GM19468 (cell line): ENCODE measurements at regions not wholly inside any gene's neighbourhood (a gene's known extent, or its start where the extent isn't known, plus 50 kb on each side); places are given as distances from the start of the nearest gene placed in this dataset.
"Not testable (repeated sequence)": the region's sequence is repeated elsewhere in the genome, so short reads cannot be mapped to it uniquely, and the experiment has no call there.

Experiments used
- ATAC-seq: cut with Tn5 transposase; IDR thresholded peaks from one replicate; pipeline ENCODE4 v1.9.1; 2021; ENCODE audit warnings: mild to moderate bottlenecking, moderate library complexity, moderate number of reproducible peaks; ENCODE audit not compliant: unreplicated experiment; ENCODE audit errors: extremely low read depth

DNA sequence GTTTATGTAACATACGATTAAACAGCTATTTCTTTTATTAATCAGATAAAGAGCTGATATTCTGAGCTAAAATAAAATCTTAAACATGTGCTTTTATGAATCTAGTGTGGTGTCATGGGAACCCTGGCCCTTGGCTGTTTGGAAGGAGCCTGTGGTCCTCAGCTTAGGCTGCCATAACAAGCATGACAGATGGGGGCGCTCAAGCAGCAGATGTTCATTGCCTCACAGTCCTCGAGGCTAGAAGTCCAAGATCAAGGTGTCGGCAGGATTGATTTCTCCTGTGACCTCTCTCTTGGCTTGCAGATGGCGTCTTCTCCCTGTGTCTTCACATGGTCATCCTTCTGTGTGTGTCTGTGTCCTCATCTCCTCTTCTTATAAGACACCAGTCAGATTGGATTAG is 448.2 kb downstream of the GADD45G start:
- ATAC-seq = no peak

GRCh38 chr9:90054810-90055209 is 450.0 kb downstream of the GADD45G start:
- no peak for ATAC-seq

- ATAC-seq = no peak
Observed at GRCh38 chr9:90055226-90055625, 450.4 kb downstream of the GADD45G start.

DNA sequence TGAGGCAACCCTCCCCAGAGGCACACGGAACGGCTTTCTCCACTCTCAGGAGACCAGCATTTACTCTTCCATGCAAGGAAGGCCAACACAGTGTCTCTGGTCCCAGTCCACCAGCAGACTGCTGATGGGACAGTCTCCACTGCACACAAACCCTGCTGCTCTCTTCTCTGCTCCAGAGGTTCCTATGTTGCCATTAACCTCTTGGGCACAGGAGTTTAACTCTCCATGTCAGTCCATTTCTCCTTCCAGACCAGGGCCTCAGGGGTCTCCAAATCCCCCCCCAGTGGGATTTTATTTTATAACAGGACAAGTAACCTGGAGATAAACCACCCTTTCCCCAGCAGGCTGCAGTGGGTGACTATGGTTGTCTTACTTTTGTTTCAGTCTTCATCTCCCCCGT is 452.5 kb downstream of the GADD45G start:
- ATAC-seq = no peak

DNA sequence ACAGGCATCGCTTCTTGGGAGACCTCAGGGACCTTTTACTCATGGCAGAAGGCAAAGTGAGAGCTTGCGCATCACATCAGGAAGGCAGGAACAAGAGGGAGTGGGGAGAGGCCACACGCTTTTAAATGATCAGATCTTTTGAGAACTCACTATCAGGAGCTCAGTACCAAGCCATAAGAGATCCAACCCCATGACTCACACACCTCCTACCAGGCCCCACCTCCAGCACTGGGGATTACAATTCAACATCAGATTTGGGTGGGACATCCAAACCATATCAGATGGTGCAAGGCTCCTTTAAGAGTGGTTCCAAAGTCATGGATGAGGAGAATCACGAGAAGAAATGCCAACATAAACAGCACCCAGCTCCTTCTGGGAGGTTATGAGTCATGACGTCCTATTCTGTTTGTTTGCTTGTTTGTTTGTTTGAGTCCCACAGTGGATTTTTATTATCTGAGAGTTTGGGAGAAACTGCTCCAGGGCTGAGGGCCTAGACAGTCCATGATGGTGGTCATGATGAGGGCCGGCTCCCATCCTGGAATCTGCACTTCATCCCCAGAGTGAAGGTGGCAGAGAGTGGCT is 453.5 kb downstream of the GADD45G start:
- ATAC-seq = no peak

DNA sequence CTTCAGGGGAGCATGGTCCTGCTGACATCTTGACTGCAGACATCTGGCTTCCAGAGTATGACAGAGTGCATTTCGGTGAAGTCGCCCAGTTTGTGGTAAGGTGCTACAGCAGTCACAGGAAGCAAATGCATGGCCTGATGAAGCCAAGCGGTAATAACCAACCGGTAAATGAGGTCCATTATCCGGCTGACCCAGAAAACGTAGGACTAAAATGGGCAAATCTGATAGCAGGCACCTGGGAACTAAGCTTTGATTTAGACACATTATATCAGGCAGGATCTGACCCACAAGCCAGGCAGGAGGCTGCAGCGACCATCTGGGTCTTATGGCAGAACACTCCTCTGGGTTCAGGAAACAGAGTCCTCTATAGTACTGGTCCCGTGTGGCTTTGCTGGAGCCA is 454.6 kb downstream of the GADD45G start:
- no peak for ATAC-seq

DNA sequence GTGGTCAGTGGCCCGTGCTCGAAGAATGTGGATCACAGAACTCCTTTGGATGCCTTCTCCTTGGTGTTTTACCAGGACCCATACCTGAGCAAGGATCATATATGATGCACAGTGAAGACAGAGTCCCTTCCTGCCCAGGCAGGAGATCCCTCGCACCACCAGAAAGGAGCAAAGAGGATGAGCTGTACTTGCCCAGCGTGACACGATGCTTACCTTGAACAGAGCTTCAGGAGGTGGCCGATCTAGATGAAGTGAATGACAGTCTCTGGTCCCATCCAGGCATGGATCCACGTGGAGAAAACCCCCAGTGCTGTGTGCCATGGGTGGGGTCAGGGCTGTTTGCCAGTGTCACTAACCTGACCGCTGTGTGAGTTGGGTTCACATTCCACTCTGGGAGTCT is 455.4 kb downstream of the GADD45G start:
- no peak for ATAC-seq

- no peak for ATAC-seq
Observed at GRCh38 chr9:90061187-90061586, 456.4 kb downstream of the GADD45G start.

- ATAC-seq = no peak
Observed at GRCh38 chr9:90062982-90063381, 458.2 kb downstream of the GADD45G start.

DNA sequence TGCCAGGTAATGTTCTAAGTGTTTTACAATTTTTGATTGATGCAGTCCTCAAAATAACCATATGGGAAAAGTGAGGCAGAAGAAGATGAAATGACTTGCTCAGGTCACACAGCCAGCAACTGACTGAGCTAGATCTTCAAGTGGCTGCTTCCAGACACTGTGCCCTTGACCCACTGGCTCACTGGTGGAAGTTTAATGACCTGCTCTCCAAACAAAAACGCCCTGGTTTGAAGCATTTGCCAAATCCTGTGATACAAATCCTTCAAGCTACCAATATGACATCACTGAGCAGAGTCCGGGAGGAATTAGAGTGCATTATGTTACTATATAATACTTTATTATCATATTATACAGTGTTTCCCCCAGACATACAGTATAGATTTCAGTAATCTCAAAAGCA is 459.4 kb downstream of the GADD45G start:
- ATAC-seq = no peak

GRCh38 chr9:90064971-90065370 is 460.2 kb downstream of the GADD45G start:
- no peak for ATAC-seq

- ATAC-seq = no peak
Observed at GRCh38 chr9:90065851-90066250, 461.0 kb downstream of the GADD45G start.

GRCh38 chr9:90069085-90069484 is 464.3 kb downstream of the GADD45G start:
- no peak for ATAC-seq

- no peak for ATAC-seq
Observed at GRCh38 chr9:90070056-90070455, 465.2 kb downstream of the GADD45G start.

DNA sequence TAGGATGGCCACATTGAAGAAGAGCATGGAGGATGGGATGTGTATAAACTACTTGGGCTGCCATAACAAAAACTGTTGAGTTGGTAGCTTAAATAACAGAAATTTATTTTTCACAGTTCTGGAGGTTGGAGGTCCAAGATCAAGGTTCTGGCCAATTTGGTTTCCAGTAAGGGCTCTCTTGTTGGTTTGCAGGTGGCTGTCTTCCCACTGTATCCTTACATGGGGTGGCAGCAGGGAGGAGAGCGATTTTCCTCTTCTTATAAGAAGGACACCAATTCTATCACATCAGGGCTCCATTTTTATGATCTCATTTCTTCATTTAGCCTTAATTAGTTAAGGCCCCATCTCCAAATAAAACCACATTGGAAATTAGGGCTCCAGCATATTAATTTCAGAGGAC is 465.7 kb downstream of the GADD45G start:
- no peak for ATAC-seq

GRCh38 chr9:90070931-90071660 is 466.3 kb downstream of the GADD45G start:
- no peak for ATAC-seq

- ATAC-seq = no peak
Observed at GRCh38 chr9:90073186-90073945, 468.6 kb downstream of the GADD45G start.

- ATAC-seq = no peak
Observed at GRCh38 chr9:90074316-90074962, 469.6 kb downstream of the GADD45G start.

GRCh38 chr9:90077598-90077997 is 472.8 kb downstream of the GADD45G start:
- not testable (repeated sequence) for ATAC-seq

- ATAC-seq = no peak
Observed at GRCh38 chr9:90078988-90079421, 474.2 kb downstream of the GADD45G start.

GRCh38 chr9:90085633-90086032 is 480.8 kb downstream of the GADD45G start:
- ATAC-seq = no peak
